ENCODE measurements at regions not wholly inside any gene's neighbourhood (a gene's known extent, or its start where the extent isn't known, plus 50 kb on each side); places are given as distances from the start of the nearest gene placed in this dataset.

DNA sequence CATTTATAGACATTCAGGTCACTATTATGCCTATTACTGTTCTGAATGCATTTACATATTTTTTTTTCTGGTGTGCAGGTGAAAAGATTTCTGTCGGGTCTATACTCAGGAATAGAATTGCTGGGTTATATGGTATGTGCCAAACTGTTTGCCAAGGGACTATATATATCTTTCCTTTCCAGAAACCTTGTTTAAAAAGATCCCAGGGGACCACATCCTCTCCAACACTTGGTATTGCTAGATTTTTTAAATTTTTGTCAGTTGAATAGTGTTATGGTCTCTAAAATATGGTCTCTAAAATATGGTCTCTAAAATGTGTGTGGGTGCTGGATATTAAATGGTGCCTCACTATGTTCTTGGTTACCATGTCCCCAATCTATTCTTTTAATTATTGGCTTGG is 131.3 kb downstream of the INSIG2 start:
- DNase-seq: no peak
- Histone ChIP-seq H2AFZ (ENCODE audit: low read depth) (no peak overlapping the region), H3F3A (replicated peaks; ENCODE audit: insufficient read depth) (no peaks in the 10 kb centered on the region), H4K20me1 (ENCODE audit: insufficient read depth) (no peaks in the 10 kb centered on the region; the same call in 1 of the 2 replicates), H3K79me2 (ENCODE audit: insufficient read depth) (no peaks in the 10 kb centered on the region), H3K9me3 (peaks cover 5% of the 10 kb centered on the region; the same call in 1 of the 2 replicates), H3K36me3 (replicated peaks in 1 of 2; ENCODE audit: control insufficient read depth in 1 of 2, insufficient read depth in 2 of 2, low read length in 1 of 2) (no peaks in the 10 kb centered on the region), H3K4me2 (no peak overlapping the region), H3K27me3 (ENCODE audit: insufficient read depth) (peaks cover 33% of the 10 kb centered on the region), H3K4me1 (ENCODE audit: control insufficient read depth in 1 of 2, insufficient read depth in 2 of 2, low read depth in 1 of 2, low read length in 1 of 2) (peaks cover 0 to 5% of the 10 kb centered on the region in 2 experiments; a peak in 1 of 4 replicates), H3K4me3 (ENCODE audit: low read depth in 2 of 2, low read length in 1 of 2) (no peak overlapping the region), H3K9ac (no peak overlapping the region), H3K9me2 (no peaks in the 10 kb centered on the region), H3K27ac (ENCODE audit: low read depth in 2 of 2, low read length in 1 of 2) (no peak overlapping the region)
- POLR2A ChIA-PET: no interaction called here
- TF ChIP-seq NRF1 (IDR thresholded peaks at IDR 0.05; ENCODE audit: low read depth, low read length) (no peak), POLR2AphosphoS5 (IDR thresholded peaks at IDR 0.05; ENCODE audit: low read depth, low read length) (no peak), REST (IDR thresholded peaks at IDR 0.05; ENCODE audit: low read depth, low read length) (no peak), MXI1 (IDR thresholded peaks at IDR 0.05; ENCODE audit: low read depth, low read length) (no peak), RCOR1 (IDR thresholded peaks at IDR 0.05; ENCODE audit: low read length) (no peak), RFX5 (IDR thresholded peaks at IDR 0.05; ENCODE audit: low read length) (no peak), GABPA (IDR thresholded peaks at IDR 0.05; ENCODE audit: low read depth) (no peak), YY1 (IDR thresholded peaks at IDR 0.05; ENCODE audit: low read depth) (no peak), EZH2phosphoT487 (IDR thresholded peaks at IDR 0.05; ENCODE audit: borderline replicate concordance, low read depth) (no peak), NFIC (IDR thresholded peaks at IDR 0.05; ENCODE audit: borderline replicate concordance) (no peak), CHD2 (IDR thresholded peaks at IDR 0.05; ENCODE audit: low read length, partially characterized antibody) (no peak), FOSL2 (IDR thresholded peaks at IDR 0.05; ENCODE audit: borderline replicate concordance, low read depth) (no peak), MEF2A (IDR thresholded peaks at IDR 0.05; ENCODE audit: borderline replicate concordance, low read depth) (no peak), RXRA (IDR thresholded peaks at IDR 0.05; ENCODE audit: borderline replicate concordance, low read depth) (no peak), FOXJ3 (CRISPR knock-in tag; IDR thresholded peaks at IDR 0.05) (no peak)
- TF ChIP-seq, protein P1, sequence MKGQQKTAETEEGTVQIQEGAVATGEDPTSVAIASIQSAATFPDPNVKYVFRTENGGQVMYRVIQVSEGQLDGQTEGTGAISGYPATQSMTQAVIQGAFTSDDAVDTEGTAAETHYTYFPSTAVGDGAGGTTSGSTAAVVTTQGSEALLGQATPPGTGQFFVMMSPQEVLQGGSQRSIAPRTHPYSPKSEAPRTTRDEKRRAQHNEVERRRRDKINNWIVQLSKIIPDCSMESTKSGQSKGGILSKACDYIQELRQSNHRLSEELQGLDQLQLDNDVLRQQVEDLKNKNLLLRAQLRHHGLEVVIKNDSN (IDR thresholded peaks at IDR 0.05; ENCODE audit: borderline replicate concordance, low read depth): no peak
- TF ChIP-seq, protein P2, sequence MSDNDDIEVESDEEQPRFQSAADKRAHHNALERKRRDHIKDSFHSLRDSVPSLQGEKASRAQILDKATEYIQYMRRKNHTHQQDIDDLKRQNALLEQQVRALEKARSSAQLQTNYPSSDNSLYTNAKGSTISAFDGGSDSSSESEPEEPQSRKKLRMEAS (IDR thresholded peaks at IDR 0.05; ENCODE audit: low read depth): no peak
- TF ChIP-seq, protein P3, sequence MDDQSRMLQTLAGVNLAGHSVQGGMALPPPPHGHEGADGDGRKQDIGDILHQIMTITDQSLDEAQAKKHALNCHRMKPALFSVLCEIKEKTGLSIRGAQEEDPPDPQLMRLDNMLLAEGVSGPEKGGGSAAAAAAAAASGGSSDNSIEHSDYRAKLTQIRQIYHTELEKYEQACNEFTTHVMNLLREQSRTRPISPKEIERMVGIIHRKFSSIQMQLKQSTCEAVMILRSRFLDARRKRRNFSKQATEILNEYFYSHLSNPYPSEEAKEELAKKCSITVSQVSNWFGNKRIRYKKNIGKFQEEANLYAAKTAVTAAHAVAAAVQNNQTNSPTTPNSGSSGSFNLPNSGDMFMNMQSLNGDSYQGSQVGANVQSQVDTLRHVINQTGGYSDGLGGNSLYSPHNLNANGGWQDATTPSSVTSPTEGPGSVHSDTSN (IDR thresholded peaks at IDR 0.05): no peak
- CTCF ChIA-PET: no interaction called here
- 0% methylated on average over 1 of the region's 1 CpG for WGBS (ENCODE audit: low lambda C conversion rate)
